Heart left ventricle (tissue), 16 donors: ENCODE measurements at regions not wholly inside any gene's neighbourhood (a gene's known extent, or its start where the extent isn't known, plus 50 kb on each side); places are given as distances from the start of the nearest gene placed in this dataset.
"Not testable (repeated sequence)": the region's sequence is repeated elsewhere in the genome, so short reads cannot be mapped to it uniquely, and the experiment has no call there.

Source experiments
- ATAC-seq, 4 donors: fragments of 200-7000 bp; cut with Tn5 transposase; one replicate each; pipeline ENCODE4 v1.9.1; 2020 to 2022; ENCODE audit warnings: moderate library complexity in 4 of 4, mild to moderate bottlenecking in 3 of 4, moderate number of reproducible peaks in 1 of 4
- DNase-seq, 5 donors: peaks; one replicate each; pipeline ENCODE4 v3.0.0-alpha.2; 2020
- H3K27ac ChIP-seq, 12 donors: fragments of 200-600 bp; sonication (generic) in 4 of 12; one replicate each; pipeline versions ENCODE4 v1.5.0 to v1.8.0; 2016 to 2022; ENCODE audit warnings: mild to moderate bottlenecking in 2 of 12
- H3K27me3 ChIP-seq, 9 donors: fragments of 200-600 bp; sonication (generic) in 2 of 9; one replicate each; pipeline versions ENCODE4 v1.5.1 to v1.8.0; 2016 to 2022; ENCODE audit warnings: mild to moderate bottlenecking in 3 of 9
- H3K36me3 ChIP-seq, 9 donors: fragments of 200-600 bp; sonication (generic) in 2 of 9; one replicate each; pipeline versions ENCODE4 v1.5.0 to v1.8.0; 2018 to 2022; ENCODE audit warnings: mild to moderate bottlenecking in 2 of 9
- H3K4me1 ChIP-seq, 12 donors: fragments of 200-600 bp; sonication (generic) in 4 of 12; one replicate each; pipeline versions ENCODE4 v1.5.0 to v1.8.0; 2016 to 2022; ENCODE audit warnings: mild to moderate bottlenecking in 3 of 12
- H3K4me3 ChIP-seq, 12 donors: fragments of 200-600 bp; sonication (generic) in 4 of 12; one replicate each; pipeline versions ENCODE4 v1.5.0 to v1.8.0; 2017 to 2022; ENCODE audit warnings: mild to moderate bottlenecking in 9 of 12, moderate library complexity in 4 of 12
- H3K9me3 ChIP-seq, 12 donors: fragments of 200-600 bp; sonication (generic) in 4 of 12; one replicate each; pipeline versions ENCODE4 v1.5.0 to v1.8.0; 2016 to 2022; ENCODE audit warnings: mild to moderate bottlenecking in 1 of 12
- POLR2A ChIP-seq, 2 donors: fragments of 450-650 bp; IDR thresholded peaks; one replicate each; pipeline ENCODE4 v1.6.1; 2017; ENCODE audit warnings: antibody characterized with exemption in 2 of 2, mild to moderate bottlenecking in 2 of 2, moderate library complexity in 2 of 2
- WGBS, 4 donors: extraction: QIAGEN DNeasy Blood & Tissue Kit in 2 of 4; methylation state at CpG; one replicate each; pipeline versions ENCODE4 v1.1.5 to v1.1.7; 2013 to 2018; 5-methylcytosine and 5-hydroxymethylcytosine counted together
- intact Hi-C, 10 donors: fragments of 100-400 bp; cut with DNase I; formaldehyde crosslinking; loops; one replicate each; pipeline versions ENCODE4 v1.11.1 to v1.14.2; 2022
- TF ChIP-seq, protein P1 (sequence below), 12 donors: fragments of 200-600 bp; sonication (generic) in 4 of 12; IDR thresholded peaks; one replicate each; pipeline versions ENCODE4 v1.5.0 to v1.8.0; 2018 to 2022; ENCODE audit warnings: antibody characterized with exemption in 12 of 12, mild to moderate bottlenecking in 5 of 12
- donor health status: ischemic (EF 13 %, LVEDD 7.1; RV severe dilation, severe dysfunction).
- donor health status: healthy with polysubstance abuse.
- donor health status: DM: no; HTN: yes; CAD: no.
- donor health status: DM: no; HTN: no; CAD: no.
- donor health status: ischemic (EF 25% LVEDD 6.9; RV normal size, moderate dysfunction).
- donor health status: ischemic (EF 25% LVEDD 5.7; RV mildly dilated, moderate dysfunction).
- donor health status: healthy.
- donor health status: DM: yes; HTN: yes; CAD: no.
- donor health status: ischemic (EF 35%, LVEDD 5.7; RV mildly dilated, moderate dysfunction).
- donor health status: nonischemic (EF 11% LVEDD 7.7; RV severe dilation, severe dysfunction).
- donor health status: DM: yes; HTN: yes; CAD: no.
- donor health status: PGD.
- donor health status: ischemic (EF 29% LVEDD 5.4; RV normal size, mild dysfunction).
- donor health status: nonischemic (EF 23%, LVEDD 6.1; RV moderate dilation, normal function).

DNA sequence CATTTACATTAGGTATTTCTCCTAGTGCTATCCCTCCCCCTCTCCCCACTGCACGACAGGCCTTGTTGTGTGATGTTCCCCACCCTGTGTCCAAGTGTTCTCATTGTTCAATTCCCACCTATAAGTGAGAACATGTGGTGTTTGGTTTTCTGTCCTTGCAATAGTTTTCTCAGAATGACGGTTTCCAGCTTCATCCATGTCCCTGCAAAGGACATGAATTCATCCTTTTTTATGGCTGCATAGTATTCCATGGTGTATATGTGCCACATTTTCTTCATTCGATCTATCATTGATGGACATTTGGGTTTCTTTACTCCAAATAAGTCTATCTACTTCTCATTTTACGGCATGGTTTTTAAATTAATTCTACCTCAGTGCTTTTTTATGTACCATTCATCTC lies 125.8 kb downstream of the DDX11 start:
- H3K4me1 ChIP-seq, H3K4me3 ChIP-seq, DNase-seq, H3K27ac ChIP-seq, H3K9me3 ChIP-seq, ATAC-seq, H3K36me3 ChIP-seq, H3K27me3 ChIP-seq, intact Hi-C loops: not testable (repeated sequence)
- WGBS, 4 donors = 62 to 71% (median 68%) methylated on average over 4 of the region's 4 CpGs

DNA sequence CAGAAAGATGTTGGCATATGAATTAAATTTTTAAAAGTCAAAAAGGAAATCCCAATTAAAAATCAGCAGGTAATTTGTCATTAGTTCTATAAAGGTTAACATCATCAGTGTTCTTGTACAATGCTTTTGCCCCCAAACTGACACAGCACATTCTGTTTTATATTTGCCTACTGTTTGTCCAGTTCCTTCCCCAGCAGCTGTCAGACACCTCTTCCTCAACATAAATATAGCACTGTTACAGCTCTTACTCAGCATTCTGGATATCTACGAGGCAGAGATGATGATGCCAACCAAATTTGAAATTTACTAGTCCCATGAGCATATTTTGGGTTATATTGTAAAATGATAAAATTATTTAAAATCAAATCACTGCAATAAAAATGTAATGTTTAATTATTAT lies 124.6 kb downstream of the SINHCAF start:
- ATAC-seq (peak in 3 of 4 donors; percentile 60 to 64 (median 63)), DNase-seq (no peak)
- Histone ChIP-seq H3K4me3 (no peak overlapping the region), H3K36me3 (no peaks in the 10 kb centered on the region), H3K4me1 (peaks cover 0 to 11% (median 0%) of the 10 kb centered on the region in 12 donors), H3K27ac (no peak overlapping the region), H3K27me3 (no peaks in the 10 kb centered on the region), H3K9me3 (no peaks in the 10 kb centered on the region)
- WGBS, 4 donors = 17 to 32% (median 29%) methylated on average over 1 of the region's 1 CpG
- no peak for TF ChIP-seq POLR2A (IDR thresholded peaks at IDR 0.05)
- TF ChIP-seq, protein P1, sequence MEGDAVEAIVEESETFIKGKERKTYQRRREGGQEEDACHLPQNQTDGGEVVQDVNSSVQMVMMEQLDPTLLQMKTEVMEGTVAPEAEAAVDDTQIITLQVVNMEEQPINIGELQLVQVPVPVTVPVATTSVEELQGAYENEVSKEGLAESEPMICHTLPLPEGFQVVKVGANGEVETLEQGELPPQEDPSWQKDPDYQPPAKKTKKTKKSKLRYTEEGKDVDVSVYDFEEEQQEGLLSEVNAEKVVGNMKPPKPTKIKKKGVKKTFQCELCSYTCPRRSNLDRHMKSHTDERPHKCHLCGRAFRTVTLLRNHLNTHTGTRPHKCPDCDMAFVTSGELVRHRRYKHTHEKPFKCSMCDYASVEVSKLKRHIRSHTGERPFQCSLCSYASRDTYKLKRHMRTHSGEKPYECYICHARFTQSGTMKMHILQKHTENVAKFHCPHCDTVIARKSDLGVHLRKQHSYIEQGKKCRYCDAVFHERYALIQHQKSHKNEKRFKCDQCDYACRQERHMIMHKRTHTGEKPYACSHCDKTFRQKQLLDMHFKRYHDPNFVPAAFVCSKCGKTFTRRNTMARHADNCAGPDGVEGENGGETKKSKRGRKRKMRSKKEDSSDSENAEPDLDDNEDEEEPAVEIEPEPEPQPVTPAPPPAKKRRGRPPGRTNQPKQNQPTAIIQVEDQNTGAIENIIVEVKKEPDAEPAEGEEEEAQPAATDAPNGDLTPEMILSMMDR (IDR thresholded peaks at IDR 0.05) = no peak
- intact Hi-C loops = no loop called here

- Histone ChIP-seq H3K4me3 (no peak overlapping the region), H3K36me3 (no peaks in the 10 kb centered on the region), H3K27ac (no peak overlapping the region), H3K4me1 (peaks cover 0 to 11% (median 0%) of the 10 kb centered on the region in 12 donors), H3K27me3 (no peaks in the 10 kb centered on the region), H3K9me3 (no peaks in the 10 kb centered on the region)
- DNase-seq = no peak
- no peak for ATAC-seq
- 60 to 81% (median 76%) methylated on average over 1 of the region's 1 CpG for WGBS, 4 donors
- intact Hi-C loops = no loop called here
- TF ChIP-seq, protein P1 (IDR thresholded peaks at IDR 0.05) = no peak
- TF ChIP-seq POLR2A (IDR thresholded peaks at IDR 0.05) = no peak
These were observed 122.7 kb downstream of the SINHCAF start for GRCh38 chr12:31203261-31203660.

DNA sequence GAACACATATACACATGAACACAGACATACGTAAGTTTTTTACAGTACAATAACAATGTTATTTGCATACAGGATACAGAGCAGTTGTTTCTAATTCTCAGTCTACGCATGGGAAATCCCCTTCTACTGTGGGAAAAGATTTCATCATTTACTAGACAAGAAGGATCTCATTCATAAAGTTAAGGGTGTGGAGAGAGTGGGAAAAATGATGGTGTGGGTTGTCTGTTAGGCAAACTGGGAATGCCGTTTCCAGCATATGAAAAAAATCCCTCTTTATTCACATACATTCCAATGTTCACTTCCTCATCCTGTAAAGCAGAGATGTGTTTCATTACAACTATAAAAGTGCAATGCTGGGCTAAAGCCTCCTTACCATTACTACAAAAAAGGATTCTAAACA lies 120.9 kb downstream of the SINHCAF start:
- peak overlapping the region in 1 of 12 donors; percentile 16 for H3K27ac ChIP-seq
- H3K4me1 ChIP-seq = peaks cover 0 to 11% (median 0%) of the 10 kb centered on the region in 12 donors
- no peaks in the 10 kb centered on the region for H3K27me3 ChIP-seq
- no peak for DNase-seq
- WGBS, 4 donors = 38 to 51% (median 40%) methylated on average over 3 of the region's 3 CpGs
- no peaks in the 10 kb centered on the region for H3K36me3 ChIP-seq
- ATAC-seq = peak in 3 of 4 donors; percentile 20 to 77 (median 52)
- no peaks in the 10 kb centered on the region for H3K9me3 ChIP-seq
- intact Hi-C loops = no loop called here
- TF ChIP-seq POLR2A (IDR thresholded peaks at IDR 0.05) = no peak
- TF ChIP-seq, protein P1 (IDR thresholded peaks at IDR 0.05) = no peak
- H3K4me3 ChIP-seq = no peak overlapping the region

DNA sequence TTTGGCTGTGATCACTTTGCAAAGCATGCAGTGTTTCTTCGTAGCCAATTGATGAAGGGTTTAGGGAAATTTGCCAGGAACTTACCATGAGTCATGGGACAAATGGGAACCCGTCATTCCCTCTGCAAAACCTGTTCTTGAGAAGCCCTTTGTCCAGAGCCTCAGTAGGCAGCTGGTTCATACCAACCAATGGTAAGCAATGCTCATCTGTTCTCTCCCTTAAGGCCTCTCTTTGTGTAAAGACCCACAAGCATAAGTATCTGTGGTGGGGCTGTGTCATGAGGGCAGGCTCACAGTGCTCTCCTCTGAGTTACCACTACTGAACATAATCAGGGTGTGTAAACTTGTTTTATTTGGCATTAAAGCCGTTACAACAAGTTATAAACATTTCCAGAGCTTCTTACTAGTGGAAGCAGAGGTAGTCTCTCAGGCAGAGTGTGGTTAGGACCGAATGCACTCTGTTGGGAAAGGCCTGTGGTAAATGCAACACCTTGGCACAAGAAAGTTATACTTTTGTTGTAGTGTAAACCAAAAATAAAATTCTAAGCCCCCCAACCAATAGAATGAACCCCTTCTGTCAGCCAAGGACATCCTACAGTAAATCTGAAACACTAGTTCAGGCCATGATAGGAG lies 119.8 kb downstream of the SINHCAF start:
- Histone ChIP-seq H3K27me3 (no peaks in the 10 kb centered on the region), H3K4me1 (peaks cover 0 to 11% (median 0%) of the 10 kb centered on the region in 12 donors), H3K36me3 (no peaks in the 10 kb centered on the region), H3K4me3 (no peak overlapping the region), H3K27ac (no peak overlapping the region), H3K9me3 (no peaks in the 10 kb centered on the region)
- WGBS, 4 donors = 48 to 59% (median 54%) methylated on average over 4 of the region's 4 CpGs
- intact Hi-C loops = no loop called here
- DNase-seq (peak in 1 of 5 donors; percentile 18), ATAC-seq (peak in 3 of 4 donors; percentile 41 to 91 (median 89))
- TF ChIP-seq, protein P1 (IDR thresholded peaks at IDR 0.05) = no peak
- TF ChIP-seq POLR2A (IDR thresholded peaks at IDR 0.05) = no peak
